OCI-LY7 (cell line): ENCODE measurements at regions not wholly inside any gene's neighbourhood (a gene's known extent, or its start where the extent isn't known, plus 50 kb on each side); places are given as distances from the start of the nearest gene placed in this dataset.

Experiments used
- EZH2phosphoT487 ChIP-seq: fragments of 200-600 bp; sonication (generic); IDR thresholded peaks from 2 replicates; pipeline ENCODE4 v1.6.1; 2018; ENCODE audit warnings: low read depth, borderline replicate concordance, mild to moderate bottlenecking, mixed run types, antibody characterized with exemption, low read length, moderate library complexity, mixed read lengths
- TF ChIP-seq, protein P1 (sequence below): fragments of 200-600 bp; sonication (generic); conservative IDR thresholded peaks from 2 replicates; pipeline ENCODE4 v1.5.1; 2014; ENCODE audit warnings: mild to moderate bottlenecking, antibody characterized with exemption, low read length, moderate library complexity, mixed read lengths

DNA sequence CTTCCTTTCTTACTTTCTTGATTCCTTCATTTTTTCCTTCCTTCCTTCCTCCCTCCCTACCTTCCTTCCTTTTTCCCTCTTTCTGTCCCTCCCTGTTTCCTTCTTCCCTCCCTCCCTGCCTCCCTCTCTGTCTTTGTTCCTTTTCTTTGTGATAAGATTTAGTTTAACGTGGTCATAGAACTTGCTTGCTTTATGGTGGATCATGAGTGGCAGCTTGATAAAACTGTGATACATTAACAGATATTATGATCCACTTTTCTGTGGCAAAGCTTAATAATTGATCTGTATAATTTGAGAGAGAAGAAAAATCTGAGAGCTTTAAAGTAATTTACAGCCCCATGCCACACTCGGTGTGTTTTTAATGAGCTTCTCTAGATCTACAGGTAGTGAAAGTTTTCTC lies 280.5 kb downstream of the RNF144B start:
- TF ChIP-seq, protein P1, sequence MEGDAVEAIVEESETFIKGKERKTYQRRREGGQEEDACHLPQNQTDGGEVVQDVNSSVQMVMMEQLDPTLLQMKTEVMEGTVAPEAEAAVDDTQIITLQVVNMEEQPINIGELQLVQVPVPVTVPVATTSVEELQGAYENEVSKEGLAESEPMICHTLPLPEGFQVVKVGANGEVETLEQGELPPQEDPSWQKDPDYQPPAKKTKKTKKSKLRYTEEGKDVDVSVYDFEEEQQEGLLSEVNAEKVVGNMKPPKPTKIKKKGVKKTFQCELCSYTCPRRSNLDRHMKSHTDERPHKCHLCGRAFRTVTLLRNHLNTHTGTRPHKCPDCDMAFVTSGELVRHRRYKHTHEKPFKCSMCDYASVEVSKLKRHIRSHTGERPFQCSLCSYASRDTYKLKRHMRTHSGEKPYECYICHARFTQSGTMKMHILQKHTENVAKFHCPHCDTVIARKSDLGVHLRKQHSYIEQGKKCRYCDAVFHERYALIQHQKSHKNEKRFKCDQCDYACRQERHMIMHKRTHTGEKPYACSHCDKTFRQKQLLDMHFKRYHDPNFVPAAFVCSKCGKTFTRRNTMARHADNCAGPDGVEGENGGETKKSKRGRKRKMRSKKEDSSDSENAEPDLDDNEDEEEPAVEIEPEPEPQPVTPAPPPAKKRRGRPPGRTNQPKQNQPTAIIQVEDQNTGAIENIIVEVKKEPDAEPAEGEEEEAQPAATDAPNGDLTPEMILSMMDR, result no peak
- TF ChIP-seq EZH2phosphoT487, result no peak
